Osteoblast (primary cell): ENCODE measurements at regions not wholly inside any gene's neighbourhood (a gene's known extent, or its start where the extent isn't known, plus 50 kb on each side); places are given as distances from the start of the nearest gene placed in this dataset.
A peak's percentile ranks its signal among the peaks of the same experiment; 100 is the strongest.
"Not testable (repeated sequence)": the region's sequence is repeated elsewhere in the genome, so short reads cannot be mapped to it uniquely, and the experiment has no call there.

ENCODE experiments used
- DNase-seq: peaks from one replicate; pipeline ENCODE4 v3.0.0; 2011; ENCODE audit warnings: low spot score, mixed read lengths; ENCODE audit not compliant: insufficient read length; ENCODE audit errors: missing footprints
- H2AFZ ChIP-seq: 2 replicates; pipeline ENCODE4 v1.6.0; 2011; ENCODE audit warnings: mild to moderate bottlenecking, low read length
- H3K27ac ChIP-seq: 2 replicates; pipeline ENCODE4 v1.5.1; 2011; ENCODE audit warnings: mild to moderate bottlenecking, low read depth, low read length, moderate library complexity
- H3K27me3 ChIP-seq: 2 replicates; pipeline ENCODE4 v1.6.0; 2012; ENCODE audit warnings: mild to moderate bottlenecking, control low read depth, inconsistent platforms, low read length, moderate library complexity; ENCODE audit not compliant: insufficient read depth
- H3K36me3 ChIP-seq: 2 replicates; pipeline ENCODE4 v1.5.1; 2011; ENCODE audit warnings: mild to moderate bottlenecking, low read length, control low read depth, moderate library complexity; ENCODE audit not compliant: insufficient read depth
- H3K4me1 ChIP-seq: 2 replicates; pipeline ENCODE4 v1.5.1; 2011; ENCODE audit warnings: mild to moderate bottlenecking, low read length, control low read depth, moderate library complexity; ENCODE audit not compliant: insufficient read depth
- H3K4me2 ChIP-seq: 2 replicates; pipeline ENCODE4 v1.6.0; 2011; ENCODE audit warnings: mild to moderate bottlenecking, low read length; ENCODE audit not compliant: insufficient read depth
- H3K4me3 ChIP-seq: fragments of 200-600 bp; sonication (generic); 3 replicates; pipeline ENCODE4 v1.5.1; 2012; ENCODE audit warnings: mild to moderate bottlenecking, low read length, inconsistent platforms; ENCODE audit not compliant: insufficient read depth
- H3K79me2 ChIP-seq: 2 replicates; pipeline ENCODE4 v1.6.0; 2012; ENCODE audit warnings: mild to moderate bottlenecking, low read length, control low read depth, inconsistent platforms; ENCODE audit not compliant: insufficient read depth
- H3K9me3 ChIP-seq: 2 replicates; pipeline ENCODE4 v1.5.1; 2011; ENCODE audit warnings: low read depth, low read length, control low read depth
- H4K20me1 ChIP-seq: 2 replicates; pipeline ENCODE4 v1.6.0; 2012; ENCODE audit warnings: mild to moderate bottlenecking, low read length, control low read depth; ENCODE audit not compliant: insufficient read depth
- TF ChIP-seq, protein P1 (sequence below): IDR thresholded peaks from 2 replicates; pipeline ENCODE4 v1.5.1; 2011; ENCODE audit warnings: mild to moderate bottlenecking, low read depth, low read length, moderate library complexity; ENCODE audit errors: extremely low read depth

DNA sequence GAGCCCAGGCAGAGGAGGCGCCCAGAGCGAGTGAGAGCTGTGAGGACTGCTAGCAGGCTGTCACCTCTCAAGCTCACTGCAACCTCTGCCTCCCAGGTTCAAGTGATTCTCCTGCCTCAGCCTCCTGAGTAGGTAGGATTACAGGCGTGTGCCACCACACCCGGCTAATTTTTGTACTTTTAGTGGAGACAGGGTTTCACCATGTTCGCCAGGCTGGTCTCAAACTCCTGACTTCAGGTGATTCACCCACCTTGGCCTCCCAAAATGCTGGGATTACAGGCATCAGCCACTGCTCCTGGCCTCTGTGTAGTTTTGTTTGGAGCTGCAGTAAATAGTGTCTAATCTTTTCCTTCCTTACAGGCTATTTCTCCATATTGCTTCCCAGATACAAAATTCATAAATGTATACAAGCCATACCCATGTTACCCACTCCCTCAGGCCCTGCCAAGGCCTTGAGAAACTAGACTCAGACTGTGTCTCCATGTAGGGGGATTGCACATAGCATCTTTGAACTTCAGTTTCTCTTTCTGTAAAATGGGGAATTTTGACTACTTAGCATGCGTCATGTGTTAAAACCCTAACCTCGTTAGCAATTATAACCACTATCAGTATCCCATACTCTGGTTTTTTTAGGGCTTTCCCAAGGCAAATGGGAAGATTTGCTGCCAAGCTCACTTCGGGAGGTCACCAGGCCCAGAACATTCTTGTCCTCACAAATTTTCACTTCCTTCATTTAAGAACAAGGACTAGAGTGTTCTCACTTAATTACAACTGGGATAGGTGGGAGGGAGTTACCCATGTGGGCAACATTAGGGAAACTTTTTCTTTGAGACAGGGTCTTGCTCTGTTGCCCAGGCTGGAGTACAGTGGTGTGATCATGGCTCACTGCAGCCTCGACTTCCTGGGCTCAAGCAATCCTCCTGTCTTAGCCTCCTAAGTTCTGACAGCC, 67.3 kb upstream of the DDR1 start:
- Histone ChIP-seq H3K27me3 (no peaks in the 10 kb centered on the region), H4K20me1 (no peaks in the 10 kb centered on the region), H3K9me3 (no peaks in the 10 kb centered on the region), H3K4me3 (no peak overlapping the region), H3K4me2 (no peak overlapping the region), H2AFZ (no peak overlapping the region), H3K27ac (no peak overlapping the region), H3K36me3 (no peaks in the 10 kb centered on the region), H3K79me2 (no peaks in the 10 kb centered on the region), H3K4me1 (peaks cover 49% of the 10 kb centered on the region)
- DNase-seq: no peak
- TF ChIP-seq, protein P1, sequence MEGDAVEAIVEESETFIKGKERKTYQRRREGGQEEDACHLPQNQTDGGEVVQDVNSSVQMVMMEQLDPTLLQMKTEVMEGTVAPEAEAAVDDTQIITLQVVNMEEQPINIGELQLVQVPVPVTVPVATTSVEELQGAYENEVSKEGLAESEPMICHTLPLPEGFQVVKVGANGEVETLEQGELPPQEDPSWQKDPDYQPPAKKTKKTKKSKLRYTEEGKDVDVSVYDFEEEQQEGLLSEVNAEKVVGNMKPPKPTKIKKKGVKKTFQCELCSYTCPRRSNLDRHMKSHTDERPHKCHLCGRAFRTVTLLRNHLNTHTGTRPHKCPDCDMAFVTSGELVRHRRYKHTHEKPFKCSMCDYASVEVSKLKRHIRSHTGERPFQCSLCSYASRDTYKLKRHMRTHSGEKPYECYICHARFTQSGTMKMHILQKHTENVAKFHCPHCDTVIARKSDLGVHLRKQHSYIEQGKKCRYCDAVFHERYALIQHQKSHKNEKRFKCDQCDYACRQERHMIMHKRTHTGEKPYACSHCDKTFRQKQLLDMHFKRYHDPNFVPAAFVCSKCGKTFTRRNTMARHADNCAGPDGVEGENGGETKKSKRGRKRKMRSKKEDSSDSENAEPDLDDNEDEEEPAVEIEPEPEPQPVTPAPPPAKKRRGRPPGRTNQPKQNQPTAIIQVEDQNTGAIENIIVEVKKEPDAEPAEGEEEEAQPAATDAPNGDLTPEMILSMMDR: no peak

DNA sequence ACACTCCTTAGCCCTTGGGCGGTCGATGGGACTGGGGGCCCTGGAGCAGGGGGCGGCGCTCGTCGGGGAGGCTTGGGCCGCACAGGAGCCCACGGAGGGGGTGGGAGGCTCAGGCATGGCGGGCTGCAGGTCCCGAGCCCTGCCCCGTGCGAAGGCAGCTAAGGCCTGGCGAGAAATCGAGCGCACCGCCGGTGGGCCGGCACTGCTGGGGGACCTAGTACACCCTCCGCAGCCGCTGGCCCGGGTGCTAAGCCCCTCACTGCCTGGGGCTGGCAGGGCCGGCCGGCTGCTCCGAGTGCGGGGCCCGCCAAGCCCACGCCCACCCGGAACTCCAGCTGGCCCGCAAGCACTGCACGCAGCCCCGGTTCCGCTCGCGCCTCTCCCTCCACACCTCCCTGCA, 68.0 kb upstream of the DDR1 start:
- not testable (repeated sequence) for H3K27me3 ChIP-seq, H3K9me3 ChIP-seq, H2AFZ ChIP-seq, DNase-seq, H3K79me2 ChIP-seq, H3K4me3 ChIP-seq, H3K36me3 ChIP-seq, H3K4me2 ChIP-seq, H4K20me1 ChIP-seq, H3K27ac ChIP-seq
- H3K4me1 ChIP-seq: peaks cover 45% of the 10 kb centered on the region

DNA sequence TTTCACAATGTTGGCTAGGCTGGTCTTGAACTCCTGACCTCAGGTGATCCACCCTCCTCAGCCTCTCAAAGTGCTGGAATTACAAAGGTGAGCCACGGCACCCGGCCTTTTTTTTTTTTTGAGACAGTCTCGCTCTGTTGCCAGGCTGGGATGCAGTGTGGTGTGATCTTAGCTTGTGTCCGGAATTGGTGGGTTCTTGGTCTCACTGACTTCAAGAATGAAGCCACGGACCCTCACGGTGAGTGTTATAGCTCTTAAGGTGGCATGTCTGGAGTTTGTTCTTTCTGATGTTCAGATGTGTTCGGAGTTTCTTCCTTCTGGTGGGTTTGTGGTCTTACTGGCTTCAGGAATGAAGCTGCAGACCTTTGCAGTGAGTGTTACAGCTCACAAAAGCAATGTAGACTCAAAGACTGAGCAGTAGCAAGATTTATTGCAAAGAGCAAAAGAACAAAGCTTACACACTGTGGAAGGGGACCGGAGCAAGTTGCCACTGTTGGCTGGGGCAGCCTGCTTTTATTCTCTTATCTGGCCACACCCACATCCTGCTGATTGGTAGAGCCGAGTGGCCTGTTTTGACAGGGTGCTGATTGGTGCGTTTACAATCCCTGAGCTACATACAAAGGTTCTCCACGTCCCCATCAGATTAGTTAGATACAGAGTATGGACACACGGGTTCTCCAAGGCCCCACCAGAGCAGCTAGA, 69.1 kb upstream of the DDR1 start:
- not testable (repeated sequence) for H2AFZ ChIP-seq, H3K9me3 ChIP-seq, H3K4me3 ChIP-seq, H3K4me2 ChIP-seq, H3K27me3 ChIP-seq, H4K20me1 ChIP-seq, DNase-seq, H3K36me3 ChIP-seq, H3K79me2 ChIP-seq
- peak overlapping the region; percentile 83 for H3K27ac ChIP-seq
- peaks cover 39% of the 10 kb centered on the region for H3K4me1 ChIP-seq

DNA sequence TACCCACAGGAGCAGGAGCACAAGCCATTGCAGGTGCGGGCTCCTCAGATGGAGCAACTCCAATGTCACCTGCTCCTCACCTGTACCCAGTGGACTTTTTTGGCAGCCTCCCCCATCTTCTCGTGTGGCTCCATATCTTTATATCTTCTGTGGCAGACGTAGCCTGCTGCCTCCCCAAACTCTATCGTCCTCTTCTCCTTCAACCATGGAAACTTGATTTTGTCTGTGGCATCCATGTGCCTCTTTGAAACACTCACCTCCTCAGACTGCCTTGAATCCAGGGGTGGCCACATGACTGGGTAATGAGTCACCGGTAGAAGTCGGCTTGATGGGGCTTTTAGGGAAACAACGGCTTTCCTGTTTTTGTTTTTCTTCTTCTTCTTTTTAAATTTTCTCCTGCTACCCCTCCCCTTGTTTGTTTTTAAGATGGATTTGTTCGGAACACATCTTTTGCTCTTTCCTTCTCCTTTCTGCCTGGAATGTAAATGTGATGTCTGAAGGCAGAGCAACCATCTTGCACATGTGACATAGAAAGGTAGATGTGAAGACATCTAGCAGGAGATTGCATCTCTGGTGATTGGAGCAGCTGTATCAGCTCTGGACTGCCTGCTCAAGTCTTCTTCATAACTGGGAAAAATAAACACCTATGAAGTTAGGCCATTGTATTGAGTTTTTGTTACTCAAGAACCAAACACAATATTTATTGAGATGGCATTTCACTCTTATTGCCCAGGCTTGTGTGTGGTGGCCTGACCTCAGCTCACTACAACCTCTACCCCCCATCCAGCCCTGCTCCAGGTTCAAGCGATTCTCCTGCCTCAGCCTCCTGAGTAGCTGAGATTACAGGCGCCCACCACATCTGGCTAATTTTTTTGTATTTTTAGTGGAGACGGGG, 69.9 kb upstream of the DDR1 start:
- H3K4me2 ChIP-seq: peak overlapping the region; percentile 37
- peak overlapping the region; percentile 80 for H2AFZ ChIP-seq
- no peaks in the 10 kb centered on the region for H4K20me1 ChIP-seq
- peaks cover 31% of the 10 kb centered on the region for H3K4me1 ChIP-seq
- no peaks in the 10 kb centered on the region for H3K27me3 ChIP-seq
- DNase-seq: peak; percentile 94
- H3K27ac ChIP-seq: peak overlapping the region; percentile 83
- no peaks in the 10 kb centered on the region for H3K36me3 ChIP-seq
- H3K4me3 ChIP-seq: no peak overlapping the region
- no peaks in the 10 kb centered on the region for H3K9me3 ChIP-seq
- no peaks in the 10 kb centered on the region for H3K79me2 ChIP-seq
- TF ChIP-seq, protein P1: no peak
